ENCODE measurements at regions not wholly inside any gene's neighbourhood (a gene's known extent, or its start where the extent isn't known, plus 50 kb on each side); places are given as distances from the start of the nearest gene placed in this dataset.

GRCh38 chr22:47572443-47572842 is 810.0 kb downstream of the TBC1D22A start:
- no peak for TF ChIP-seq CTCF (IDR thresholded peaks at IDR 0.05; ENCODE audit: insufficient read depth, low read depth, low read length, missing control alignments)
- H3K4me3 ChIP-seq (ENCODE audit: low read length): no peak overlapping the region

GRCh38 chr22:47571616-47572015 is 809.2 kb downstream of the TBC1D22A start:
- TF ChIP-seq CTCF (IDR thresholded peaks at IDR 0.05; ENCODE audit: insufficient read depth, low read depth, low read length, missing control alignments): no peak
- H3K4me3 ChIP-seq (ENCODE audit: low read length): no peak overlapping the region
- no peak for DNase-seq (ENCODE audit: low read depth)

More at GRCh38 chr22:47572443-47572842, 810.0 kb downstream of the TBC1D22A start:
- no peak for DNase-seq (ENCODE audit: low read depth)

- no peak for DNase-seq (ENCODE audit: low read depth)
- H3K4me3 ChIP-seq (ENCODE audit: low read length): no peak overlapping the region
- TF ChIP-seq CTCF (IDR thresholded peaks at IDR 0.05; ENCODE audit: insufficient read depth, low read depth, low read length, missing control alignments): no peak
These were observed 808.4 kb downstream of the TBC1D22A start for GRCh38 chr22:47570851-47571250.

GRCh38 chr22:47570300-47570685 is 807.8 kb downstream of the TBC1D22A start:
- no peak overlapping the region for H3K4me3 ChIP-seq (ENCODE audit: low read length)
- no peak for DNase-seq (ENCODE audit: low read depth)
- no peak for TF ChIP-seq CTCF (IDR thresholded peaks at IDR 0.05; ENCODE audit: insufficient read depth, low read depth, low read length, missing control alignments)

GRCh38 chr22:47569389-47570299 is 807.2 kb downstream of the TBC1D22A start:
- no peak for TF ChIP-seq CTCF (IDR thresholded peaks at IDR 0.05; ENCODE audit: insufficient read depth, low read depth, low read length, missing control alignments)
- no peak overlapping the region for H3K4me3 ChIP-seq (ENCODE audit: low read length)
- no peak for DNase-seq (ENCODE audit: low read depth)

GRCh38 chr22:47568700-47569099 is 806.2 kb downstream of the TBC1D22A start:
- no peak for TF ChIP-seq CTCF (IDR thresholded peaks at IDR 0.05; ENCODE audit: insufficient read depth, low read depth, low read length, missing control alignments)
- DNase-seq (ENCODE audit: low read depth): no peak
- H3K4me3 ChIP-seq (ENCODE audit: low read length): no peak overlapping the region

Measured in epithelial cell of esophagus (primary cell).